Trophoblast cell (in vitro differentiated cells and primary cell): ENCODE measurements at regions not wholly inside any gene's neighbourhood (a gene's known extent, or its start where the extent isn't known, plus 50 kb on each side); places are given as distances from the start of the nearest gene placed in this dataset.

Source experiments
- DNase-seq, 2 donors: peaks; one replicate each; pipeline ENCODE4 v3.0.0-alpha.2; 2016
- H2AFZ ChIP-seq: 2 replicates; pipeline ENCODE4 v1.6.1; 2013; ENCODE audit warnings: low read length, moderate library complexity, mild to moderate bottlenecking; ENCODE audit not compliant: insufficient read depth, poor library complexity
- H2AK5ac ChIP-seq: 2 replicates; pipeline ENCODE4 v1.6.1; 2013; ENCODE audit warnings: mild to moderate bottlenecking, low read length
- H2BK120ac ChIP-seq: 2 replicates; pipeline ENCODE4 v1.6.1; 2013; ENCODE audit warnings: low read length, mild to moderate bottlenecking, moderate library complexity; ENCODE audit not compliant: insufficient read depth, poor library complexity
- H2BK12ac ChIP-seq: 2 replicates; pipeline ENCODE4 v1.6.1; 2013; ENCODE audit warnings: mild to moderate bottlenecking, low read length, moderate library complexity
- H2BK5ac ChIP-seq: 2 replicates; pipeline ENCODE4 v1.6.1; 2013; ENCODE audit warnings: low read length, low read depth, moderate library complexity, mild to moderate bottlenecking; ENCODE audit not compliant: poor library complexity
- H3K14ac ChIP-seq: 2 replicates; pipeline ENCODE4 v1.6.1; 2013; ENCODE audit warnings: mild to moderate bottlenecking, low read length
- H3K18ac ChIP-seq: 2 replicates; pipeline ENCODE4 v1.6.1; 2013; ENCODE audit warnings: mild to moderate bottlenecking, low read length
- H3K23ac ChIP-seq: 2 replicates; pipeline ENCODE4 v1.6.1; 2013; ENCODE audit warnings: low read length
- H3K27ac ChIP-seq: 2 replicates; pipeline ENCODE4 v1.5.1; 2013; ENCODE audit warnings: low read depth, mild to moderate bottlenecking, inconsistent platforms, low read length, moderate library complexity
- H3K27me3 ChIP-seq: 2 replicates; pipeline ENCODE4 v1.6.1; 2013; ENCODE audit warnings: inconsistent platforms, mild to moderate bottlenecking, low read length, moderate library complexity; ENCODE audit not compliant: insufficient read depth
- H3K36me3 ChIP-seq, 2 experiments: 1 replicate in 1 of 2; 2 replicates in 1 of 2; pipeline ENCODE4 v1.6.1; 2013; ENCODE audit warnings: low read length in 2 of 2, mild to moderate bottlenecking in 2 of 2, moderate library complexity in 1 of 2; ENCODE audit not compliant: insufficient read depth in 2 of 2, control insufficient read depth in 1 of 2
- H3K4ac ChIP-seq: 2 replicates; pipeline ENCODE4 v1.6.1; 2013; ENCODE audit warnings: low read depth, mild to moderate bottlenecking, low read length, moderate library complexity
- H3K4me1 ChIP-seq, 2 experiments: 1 replicate in 1 of 2; 2 replicates in 1 of 2; pipeline ENCODE4 v1.6.1; 2013; ENCODE audit warnings: low read length in 2 of 2, mild to moderate bottlenecking in 2 of 2, moderate library complexity in 1 of 2; ENCODE audit not compliant: insufficient read depth in 2 of 2, control insufficient read depth in 1 of 2
- H3K4me2 ChIP-seq: 2 replicates; pipeline ENCODE4 v1.6.1; 2013; ENCODE audit warnings: inconsistent platforms, mild to moderate bottlenecking, low read length, moderate library complexity
- H3K4me3 ChIP-seq: 2 replicates; pipeline ENCODE4 v1.5.1; 2013; ENCODE audit warnings: mild to moderate bottlenecking, low read depth, low read length, inconsistent platforms
- H3K79me1 ChIP-seq: one replicate; pipeline ENCODE4 v1.6.1; 2013; ENCODE audit warnings: low read length
- H3K79me2 ChIP-seq: 2 replicates; pipeline ENCODE4 v1.6.1; 2013; ENCODE audit warnings: low read length, mild to moderate bottlenecking; ENCODE audit not compliant: control insufficient read depth, insufficient read depth, poor library complexity
- H3K9ac ChIP-seq: 2 replicates; pipeline ENCODE4 v1.6.1; 2013; ENCODE audit warnings: mild to moderate bottlenecking, low read length
- H3K9me3 ChIP-seq: 2 replicates; pipeline ENCODE4 v1.6.1; 2013; ENCODE audit warnings: low read depth, mild to moderate bottlenecking, control low read depth, inconsistent platforms, low read length; ENCODE audit not compliant: insufficient read depth
- H4K12ac ChIP-seq: 2 replicates; pipeline ENCODE4 v1.6.1; 2013; ENCODE audit warnings: low read depth, mild to moderate bottlenecking, low read length, moderate library complexity
- H4K8ac ChIP-seq: 2 replicates; pipeline ENCODE4 v1.6.1; 2013; ENCODE audit warnings: low read depth, mild to moderate bottlenecking, low read length, moderate library complexity
- H4K91ac ChIP-seq: one replicate; pipeline ENCODE4 v1.6.1; 2013; ENCODE audit warnings: low read depth, mild to moderate bottlenecking, low read length, moderate library complexity
- WGBS: extraction: QIAGEN DNeasy Blood & Tissue Kit; methylation state at CpG from one replicate; pipeline ENCODE4 v1.1.7; 2013; ENCODE audit warnings: missing lambda C conversion rate; ENCODE audit not compliant: insufficient read length, insufficient coverage; ENCODE audit errors: extremely low coverage; 5-methylcytosine and 5-hydroxymethylcytosine counted together

DNA sequence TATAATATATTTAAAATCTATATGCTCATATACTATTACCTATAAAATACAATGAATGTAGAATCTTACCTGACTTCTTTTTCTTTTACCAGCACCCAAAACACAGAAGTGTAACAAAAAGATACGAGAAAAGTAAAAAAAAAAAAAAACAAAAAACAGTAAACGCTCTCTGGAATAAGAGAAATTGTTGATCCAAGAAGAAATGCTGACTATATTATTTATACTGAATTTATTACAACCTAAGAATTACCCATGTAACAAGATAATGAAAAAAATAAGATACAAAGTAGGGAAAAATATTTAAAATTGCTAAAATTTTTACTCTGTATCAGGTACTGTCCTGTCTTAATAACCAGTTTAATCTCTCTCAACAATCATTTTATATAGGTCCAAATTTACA is 787.9 kb upstream of the MAN1A1 start:
- Histone ChIP-seq H3K4me1 (no peaks in the 10 kb centered on the region), H2BK12ac (no peak overlapping the region), H2AK5ac (no peak overlapping the region), H3K79me1 (no peaks in the 10 kb centered on the region), H3K4me3 (no peak overlapping the region), H2AFZ (no peak overlapping the region), H3K18ac (no peak overlapping the region), H3K9me3 (no peaks in the 10 kb centered on the region), H3K79me2 (no peaks in the 10 kb centered on the region), H4K8ac (no peak overlapping the region), H3K27me3 (no peaks in the 10 kb centered on the region), H4K91ac (no peak overlapping the region), H2BK120ac (no peak overlapping the region), H3K9ac (no peak overlapping the region), H3K36me3 (no peaks in the 10 kb centered on the region), H3K4ac (no peak overlapping the region), H3K23ac (no peak overlapping the region), H3K4me2 (no peak overlapping the region), H3K27ac (no peak overlapping the region), H2BK5ac (no peak overlapping the region), H4K12ac (no peak overlapping the region), H3K14ac (no peak overlapping the region)
- DNase-seq = no peak
- WGBS = no CpG with 5 or more reads among the region's 2 CpGs

DNA sequence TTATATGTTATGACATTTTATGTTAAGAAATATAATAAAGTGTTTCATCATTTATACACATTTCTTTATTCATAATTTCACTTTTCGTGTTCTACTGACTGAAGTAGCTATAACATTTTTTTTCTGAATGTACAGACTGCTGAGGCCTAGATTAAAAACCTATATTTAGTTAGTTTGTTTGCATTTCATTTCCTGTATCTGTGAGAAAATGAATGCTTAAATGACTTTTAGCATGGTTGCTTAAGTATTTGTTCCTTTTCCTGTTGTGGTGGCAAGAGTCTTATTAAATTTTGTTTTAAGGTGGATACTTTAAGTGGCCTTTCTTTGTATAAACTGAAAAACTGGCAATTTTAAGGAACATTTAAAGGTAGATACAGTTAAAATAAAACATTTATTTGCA is 779.7 kb upstream of the MAN1A1 start:
- Histone ChIP-seq H3K4ac (no peak overlapping the region), H4K12ac (no peak overlapping the region), H3K4me2 (no peak overlapping the region), H3K79me2 (no peaks in the 10 kb centered on the region), H3K36me3 (no peaks in the 10 kb centered on the region), H3K4me1 (no peaks in the 10 kb centered on the region), H2BK5ac (no peak overlapping the region), H3K14ac (no peak overlapping the region), H3K9me3 (no peaks in the 10 kb centered on the region), H3K18ac (no peak overlapping the region), H4K91ac (no peak overlapping the region), H2BK120ac (no peak overlapping the region), H3K23ac (no peak overlapping the region), H3K27ac (no peak overlapping the region), H3K27me3 (no peaks in the 10 kb centered on the region), H4K8ac (no peak overlapping the region), H2AK5ac (no peak overlapping the region), H2BK12ac (no peak overlapping the region), H3K4me3 (no peak overlapping the region), H2AFZ (no peak overlapping the region), H3K79me1 (no peaks in the 10 kb centered on the region), H3K9ac (no peak overlapping the region)
- DNase-seq = no peak
- no CpG with 5 or more reads among the region's 1 CpG for WGBS

DNA sequence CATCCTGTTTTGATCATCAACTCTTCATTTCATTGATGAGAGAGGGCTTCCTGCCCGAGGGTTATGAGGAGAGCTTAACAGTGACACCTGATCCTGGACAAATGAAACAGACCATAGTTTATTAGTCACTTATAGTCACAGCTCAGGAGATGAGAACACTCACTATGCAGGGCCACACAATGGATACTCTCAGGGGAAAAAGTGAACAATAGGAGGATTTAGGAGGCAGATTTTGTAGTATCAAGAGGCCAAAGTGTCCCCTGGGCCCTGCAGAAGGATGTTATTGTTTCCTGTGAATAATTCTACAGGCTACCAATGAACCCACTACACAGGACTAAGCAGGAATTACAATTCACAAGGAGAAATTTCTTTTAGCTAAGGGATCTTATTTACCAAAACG is 772.8 kb upstream of the MAN1A1 start:
- Histone ChIP-seq H3K4me1 (no peaks in the 10 kb centered on the region), H2BK5ac (no peak overlapping the region), H3K79me2 (no peaks in the 10 kb centered on the region), H3K4me2 (no peak overlapping the region), H4K8ac (no peak overlapping the region), H2BK12ac (no peak overlapping the region), H3K9ac (no peak overlapping the region), H2AFZ (no peak overlapping the region), H3K27ac (no peak overlapping the region), H2AK5ac (no peak overlapping the region), H3K4me3 (no peak overlapping the region), H3K9me3 (no peaks in the 10 kb centered on the region), H3K23ac (no peak overlapping the region), H3K36me3 (no peaks in the 10 kb centered on the region), H3K79me1 (no peaks in the 10 kb centered on the region), H4K91ac (no peak overlapping the region), H3K14ac (no peak overlapping the region), H3K4ac (no peak overlapping the region), H3K27me3 (no peaks in the 10 kb centered on the region), H4K12ac (no peak overlapping the region), H2BK120ac (no peak overlapping the region), H3K18ac (no peak overlapping the region)
- WGBS = no CpG with 5 or more reads among the region's 2 CpGs
- no peak for DNase-seq

DNA sequence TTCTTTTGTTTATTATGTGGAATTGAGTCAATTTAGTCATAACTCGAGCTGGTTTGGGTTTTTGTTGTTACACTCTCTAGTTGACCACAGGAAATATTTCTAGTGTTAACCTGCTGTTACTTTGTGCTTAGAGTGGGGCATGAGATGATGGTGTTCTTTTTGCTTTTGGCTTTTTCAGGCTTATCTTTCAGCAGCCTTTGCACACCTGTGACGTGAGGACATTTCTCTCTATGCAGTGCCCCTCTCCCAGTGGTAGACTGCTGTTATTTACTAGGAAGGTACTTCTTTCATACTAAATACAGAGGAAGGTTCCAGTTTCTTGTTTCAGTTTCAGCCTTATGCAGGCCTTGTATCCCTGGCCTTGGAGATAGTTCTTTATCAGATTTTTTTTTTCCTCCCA is 766.8 kb upstream of the MAN1A1 start:
- Histone ChIP-seq H3K23ac (no peak overlapping the region), H3K27me3 (no peaks in the 10 kb centered on the region), H4K8ac (no peak overlapping the region), H3K79me1 (no peaks in the 10 kb centered on the region), H2BK12ac (no peak overlapping the region), H3K9ac (no peak overlapping the region), H3K18ac (no peak overlapping the region), H3K4me3 (no peak overlapping the region), H2BK120ac (no peak overlapping the region), H2AK5ac (no peak overlapping the region), H3K4me1 (no peaks in the 10 kb centered on the region), H4K12ac (no peak overlapping the region), H3K27ac (no peak overlapping the region), H3K4ac (no peak overlapping the region), H2AFZ (no peak overlapping the region), H3K4me2 (no peak overlapping the region), H2BK5ac (no peak overlapping the region), H3K36me3 (no peaks in the 10 kb centered on the region), H3K14ac (no peak overlapping the region), H3K79me2 (no peaks in the 10 kb centered on the region), H4K91ac (no peak overlapping the region), H3K9me3 (no peaks in the 10 kb centered on the region)
- WGBS = no CpG with 5 or more reads among the region's 2 CpGs
- DNase-seq = no peak

DNA sequence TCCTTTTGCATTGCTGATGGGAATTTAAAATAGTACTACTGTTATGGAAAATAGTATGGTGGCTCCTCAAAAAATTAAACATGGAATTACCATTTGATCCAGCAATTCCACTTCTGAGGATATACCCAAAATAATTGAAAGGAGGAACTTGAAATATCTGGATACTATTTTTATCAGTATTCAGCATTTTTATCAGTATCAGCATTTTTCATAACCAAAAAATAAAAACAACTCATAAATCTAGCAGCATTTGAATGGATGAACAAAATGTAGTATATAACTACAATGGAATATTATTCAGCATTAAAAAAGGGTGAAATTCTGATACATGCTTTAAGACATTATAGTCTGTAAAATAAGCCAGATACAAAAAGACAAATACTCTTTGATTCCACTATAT is 763.4 kb upstream of the MAN1A1 start:
- Histone ChIP-seq H4K91ac (no peak overlapping the region), H3K79me2 (no peaks in the 10 kb centered on the region), H3K36me3 (no peaks in the 10 kb centered on the region), H3K4me2 (no peak overlapping the region), H2BK120ac (no peak overlapping the region), H3K18ac (no peak overlapping the region), H3K27me3 (no peaks in the 10 kb centered on the region), H2AFZ (no peak overlapping the region), H3K4me3 (no peak overlapping the region), H3K79me1 (no peaks in the 10 kb centered on the region), H3K4ac (no peak overlapping the region), H4K12ac (no peak overlapping the region), H3K14ac (no peak overlapping the region), H3K9me3 (no peaks in the 10 kb centered on the region), H2BK12ac (no peak overlapping the region), H3K23ac (no peak overlapping the region), H4K8ac (no peak overlapping the region), H2BK5ac (no peak overlapping the region), H3K9ac (no peak overlapping the region), H3K27ac (no peak overlapping the region), H3K4me1 (no peaks in the 10 kb centered on the region), H2AK5ac (no peak overlapping the region)
- DNase-seq = no peak
